Activated CD8-positive, alpha-beta memory T cell treated with anti-CD3 and anti-CD28 coated beads, Interleukin-2, amount 10 ng/mL, durations not matched to agents 7 days and 5 days (primary cell): ENCODE measurements at regions not wholly inside any gene's neighbourhood (a gene's known extent, or its start where the extent isn't known, plus 50 kb on each side); places are given as distances from the start of the nearest gene placed in this dataset.

Source experiments
- ATAC-seq: fragments of 150-1000 bp; cut with Tn5 transposase; one replicate; pipeline ENCODE4 v1.10.0; 2021; ENCODE audit warnings: moderate library complexity
- CTCF ChIA-PET: fragments of 350-600 bp; sonication (Branson Sonifier 250); formaldehyde crosslinking; loops from one replicate; lab custom pipeline; 2021; ENCODE audit warnings: antibody characterized with exemption; lab: Charles Lee
- DNase-seq: peaks from one replicate; pipeline ENCODE4 v3.0.0-alpha.2; 2020
- H3K27ac Mint-ChIP-seq: one replicate; pipeline ENCODE4 v1.8.0; 2021; ENCODE audit warnings: mild to moderate bottlenecking, mixed read lengths
- H3K27me3 Mint-ChIP-seq: one replicate; pipeline ENCODE4 v1.8.0; 2021; ENCODE audit warnings: mixed read lengths
- H3K36me3 Mint-ChIP-seq: one replicate; pipeline ENCODE4 v1.8.0; 2021; ENCODE audit warnings: mild to moderate bottlenecking, mixed read lengths
- H3K4me1 Mint-ChIP-seq: one replicate; pipeline ENCODE4 v1.8.0; 2021; ENCODE audit warnings: mixed read lengths
- H3K4me3 Mint-ChIP-seq: one replicate; pipeline ENCODE4 v1.8.0; 2021; ENCODE audit warnings: mild to moderate bottlenecking, moderate library complexity, mixed read lengths
- H3K9me3 Mint-ChIP-seq: one replicate; pipeline ENCODE4 v1.8.0; 2022; ENCODE audit warnings: low read depth, mixed read lengths

DNA sequence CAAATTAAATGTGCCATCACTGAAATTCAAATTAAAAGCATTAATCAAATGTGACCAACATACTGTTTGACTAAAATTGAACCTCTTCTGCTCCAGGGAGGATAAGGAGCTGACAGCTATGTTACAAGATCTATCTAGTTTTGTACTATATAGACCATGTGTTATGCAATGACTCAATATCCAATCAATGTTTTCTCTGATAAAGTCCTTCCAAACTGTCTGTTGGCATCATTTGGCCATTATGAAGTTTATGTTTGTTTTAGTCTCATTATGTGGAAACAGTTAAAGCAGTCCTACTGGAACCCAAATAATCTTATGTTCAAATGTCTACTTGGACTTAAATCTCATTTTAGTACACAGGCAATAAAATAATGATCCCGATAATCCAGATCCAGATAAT is 267.0 kb upstream of the THBS1 start:
- peaks cover 30% of the 10 kb centered on the region for H3K27me3 Mint-ChIP-seq
- no peak overlapping the region for H3K27ac Mint-ChIP-seq
- no peaks in the 10 kb centered on the region for H3K4me1 Mint-ChIP-seq
- DNase-seq (no peak), ATAC-seq (no peak)
- CTCF ChIA-PET = interaction anchor here (4.0 kb wide), 1 partner anchor 267 kb away, joined by 16 read pairs; the partner anchor contains the start of gene THBS1
- no peak overlapping the region for H3K4me3 Mint-ChIP-seq
- no peaks in the 10 kb centered on the region for H3K36me3 Mint-ChIP-seq
- no peaks in the 10 kb centered on the region for H3K9me3 Mint-ChIP-seq

DNA sequence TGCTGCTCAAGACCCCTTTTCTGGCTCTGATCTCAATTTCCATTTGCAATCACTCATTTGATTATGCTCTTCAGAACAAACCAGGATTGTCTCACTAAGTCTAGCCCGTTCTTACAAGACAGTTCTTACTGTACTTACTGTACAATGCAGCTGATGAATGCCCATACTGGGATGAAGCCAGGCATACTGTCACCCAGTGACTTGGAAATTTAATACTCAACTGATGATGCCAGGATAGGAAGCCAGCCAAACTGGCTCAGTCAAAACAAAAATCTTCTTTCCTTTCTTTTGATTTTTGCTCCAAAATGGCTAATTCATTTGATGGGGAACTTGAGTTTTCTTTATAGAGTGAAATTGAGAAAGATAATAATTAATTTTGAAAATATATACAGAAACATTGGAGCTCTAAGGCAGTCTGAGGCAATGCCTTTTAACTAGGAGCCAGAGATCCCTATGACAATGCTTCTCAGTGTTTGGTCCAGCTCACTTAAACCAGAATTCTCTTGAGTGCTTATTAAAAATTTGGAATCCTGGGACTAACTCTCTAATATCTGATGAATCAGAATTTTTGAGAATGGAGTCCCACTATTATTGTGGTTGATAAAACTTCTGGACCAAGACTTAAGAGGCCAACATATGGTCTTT is 265.6 kb upstream of the THBS1 start:
- H3K27me3 Mint-ChIP-seq = peaks cover 27% of the 10 kb centered on the region
- H3K4me1 Mint-ChIP-seq = no peaks in the 10 kb centered on the region
- no peaks in the 10 kb centered on the region for H3K36me3 Mint-ChIP-seq
- H3K4me3 Mint-ChIP-seq = no peak overlapping the region
- no peaks in the 10 kb centered on the region for H3K9me3 Mint-ChIP-seq
- DNase-seq = no peak
- H3K27ac Mint-ChIP-seq = no peak overlapping the region
- no peak for ATAC-seq
- CTCF ChIA-PET = interaction anchor here (4.0 kb wide), 1 partner anchor 265 kb away, joined by 16 read pairs; the partner anchor contains the start of gene THBS1

DNA sequence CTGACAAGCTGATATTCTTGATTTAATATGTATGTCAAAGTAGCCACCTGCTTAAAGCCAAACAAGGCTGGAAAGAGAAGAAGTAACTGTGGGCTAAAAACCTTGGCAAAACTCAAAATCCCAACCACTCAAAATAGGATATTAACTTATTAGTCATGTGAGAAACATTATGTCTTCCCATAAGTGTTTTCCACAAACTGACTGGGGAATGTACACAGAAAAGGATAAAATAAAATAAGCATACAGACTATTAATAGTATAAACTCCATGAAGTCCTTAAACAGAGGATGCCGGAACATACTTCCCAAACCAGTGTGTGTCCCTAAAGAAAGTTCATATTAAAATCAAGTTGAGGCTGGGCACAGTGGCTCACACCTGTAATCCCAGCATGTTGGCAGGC is 263.7 kb upstream of the THBS1 start:
- DNase-seq (no peak), ATAC-seq (no peak)
- CTCF ChIA-PET = no interaction called here
- no peaks in the 10 kb centered on the region for H3K4me1 Mint-ChIP-seq
- no peaks in the 10 kb centered on the region for H3K36me3 Mint-ChIP-seq
- no peak overlapping the region for H3K27ac Mint-ChIP-seq
- H3K4me3 Mint-ChIP-seq = no peak overlapping the region
- peaks cover 2% of the 10 kb centered on the region for H3K9me3 Mint-ChIP-seq
- H3K27me3 Mint-ChIP-seq = peaks cover 24% of the 10 kb centered on the region

GRCh38 chr15:39318231-39318630 is 262.6 kb upstream of the THBS1 start:
- DNase-seq (no peak), ATAC-seq (no peak)
- peaks cover 26% of the 10 kb centered on the region for H3K27me3 Mint-ChIP-seq
- no peak overlapping the region for H3K4me3 Mint-ChIP-seq
- no peaks in the 10 kb centered on the region for H3K4me1 Mint-ChIP-seq
- CTCF ChIA-PET = no interaction called here
- H3K36me3 Mint-ChIP-seq = no peaks in the 10 kb centered on the region
- H3K9me3 Mint-ChIP-seq = peaks cover 2% of the 10 kb centered on the region
- no peak overlapping the region for H3K27ac Mint-ChIP-seq

GRCh38 chr15:39320355-39320754 is 260.5 kb upstream of the THBS1 start:
- peaks cover 2% of the 10 kb centered on the region for H3K9me3 Mint-ChIP-seq
- no peaks in the 10 kb centered on the region for H3K36me3 Mint-ChIP-seq
- no peak for ATAC-seq
- CTCF ChIA-PET = no interaction called here
- peaks cover 29% of the 10 kb centered on the region for H3K27me3 Mint-ChIP-seq
- no peak overlapping the region for H3K4me3 Mint-ChIP-seq
- DNase-seq = no peak
- H3K4me1 Mint-ChIP-seq = no peaks in the 10 kb centered on the region
- no peak overlapping the region for H3K27ac Mint-ChIP-seq

DNA sequence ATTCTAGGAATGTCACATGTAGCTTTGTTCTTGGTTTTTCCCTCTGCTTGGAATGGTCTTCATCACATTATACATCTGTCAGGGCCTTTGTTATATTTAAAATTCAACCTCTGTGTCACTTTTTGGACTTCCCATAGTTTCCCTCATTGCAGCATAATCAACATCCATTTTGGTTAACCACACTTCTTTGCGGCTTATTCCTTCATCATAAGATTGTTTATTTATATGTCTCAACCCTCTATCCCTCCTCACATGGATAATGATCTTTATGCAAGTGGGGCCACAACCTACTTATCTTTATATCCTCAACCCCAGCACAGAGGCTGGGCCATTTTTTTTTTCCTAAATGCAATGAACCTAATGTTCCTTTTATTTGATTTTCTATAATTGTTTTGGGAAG is 260.0 kb upstream of the THBS1 start:
- DNase-seq (no peak), ATAC-seq (no peak)
- CTCF ChIA-PET = no interaction called here
- H3K4me1 Mint-ChIP-seq = no peaks in the 10 kb centered on the region
- no peak overlapping the region for H3K4me3 Mint-ChIP-seq
- H3K27ac Mint-ChIP-seq = no peak overlapping the region
- no peaks in the 10 kb centered on the region for H3K36me3 Mint-ChIP-seq
- peaks cover 2% of the 10 kb centered on the region for H3K9me3 Mint-ChIP-seq
- peaks cover 34% of the 10 kb centered on the region for H3K27me3 Mint-ChIP-seq

DNA sequence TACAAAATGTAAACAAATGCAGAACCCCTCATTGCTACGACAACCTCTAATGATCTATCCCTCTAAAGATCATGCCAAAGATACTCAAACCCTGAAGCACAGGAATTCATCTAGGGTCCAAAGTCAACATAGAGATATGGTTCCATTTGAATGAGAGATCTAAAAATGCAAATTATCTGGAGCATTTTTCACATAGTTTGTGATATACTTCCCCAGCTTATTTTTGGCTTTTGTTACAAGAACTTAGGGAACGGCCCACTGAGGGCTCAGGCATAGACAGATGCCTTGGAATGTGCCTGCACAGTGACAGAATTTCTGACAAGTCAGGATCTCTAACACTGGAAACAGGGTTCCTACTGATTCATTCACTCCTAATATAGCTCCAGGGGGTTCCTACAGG is 258.9 kb upstream of the THBS1 start:
- H3K27me3 Mint-ChIP-seq = peaks cover 39% of the 10 kb centered on the region
- DNase-seq = no peak
- no peak overlapping the region for H3K4me3 Mint-ChIP-seq
- no peak overlapping the region for H3K27ac Mint-ChIP-seq
- ATAC-seq = no peak
- CTCF ChIA-PET = interaction anchor here (0.6 kb wide), 1 partner anchor 44 kb away, joined by 4 read pairs; no protein-coding TSS in a partner anchor
- H3K36me3 Mint-ChIP-seq = no peaks in the 10 kb centered on the region
- peaks cover 2% of the 10 kb centered on the region for H3K9me3 Mint-ChIP-seq
- H3K4me1 Mint-ChIP-seq = no peaks in the 10 kb centered on the region

GRCh38 chr15:39323157-39323556 is 257.7 kb upstream of the THBS1 start:
- CTCF ChIA-PET = no interaction called here
- H3K36me3 Mint-ChIP-seq = no peaks in the 10 kb centered on the region
- no peak overlapping the region for H3K27ac Mint-ChIP-seq
- no peak for ATAC-seq
- H3K4me1 Mint-ChIP-seq = no peaks in the 10 kb centered on the region
- peaks cover 38% of the 10 kb centered on the region for H3K27me3 Mint-ChIP-seq
- no peak for DNase-seq
- no peak overlapping the region for H3K4me3 Mint-ChIP-seq
- peaks cover 2% of the 10 kb centered on the region for H3K9me3 Mint-ChIP-seq

DNA sequence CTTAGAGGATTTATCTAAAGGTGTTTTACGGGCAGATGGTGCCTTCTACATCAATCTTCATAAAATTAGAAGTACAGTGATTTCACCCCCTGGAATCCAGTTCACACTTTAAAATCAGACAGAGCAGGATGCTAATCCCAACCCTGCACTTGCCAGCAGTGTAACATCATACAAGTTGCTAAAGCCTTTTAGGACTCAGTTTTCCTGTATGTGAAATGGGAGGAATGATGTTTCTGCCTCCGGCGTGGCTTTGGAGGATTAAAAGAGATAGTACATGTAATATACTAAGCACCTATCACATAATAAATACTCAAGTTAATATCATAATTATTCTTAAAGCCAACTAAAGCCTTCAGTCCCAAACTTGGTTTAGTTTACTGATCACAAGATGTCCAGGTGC is 257.2 kb upstream of the THBS1 start:
- Mint-ChIP-seq H3K9me3 (peaks cover 2% of the 10 kb centered on the region), H3K4me3 (no peak overlapping the region), H3K4me1 (no peaks in the 10 kb centered on the region), H3K27me3 (peaks cover 37% of the 10 kb centered on the region), H3K36me3 (no peaks in the 10 kb centered on the region), H3K27ac (no peak overlapping the region)
- ATAC-seq (no peak), DNase-seq (no peak)
- CTCF ChIA-PET = no interaction called here

DNA sequence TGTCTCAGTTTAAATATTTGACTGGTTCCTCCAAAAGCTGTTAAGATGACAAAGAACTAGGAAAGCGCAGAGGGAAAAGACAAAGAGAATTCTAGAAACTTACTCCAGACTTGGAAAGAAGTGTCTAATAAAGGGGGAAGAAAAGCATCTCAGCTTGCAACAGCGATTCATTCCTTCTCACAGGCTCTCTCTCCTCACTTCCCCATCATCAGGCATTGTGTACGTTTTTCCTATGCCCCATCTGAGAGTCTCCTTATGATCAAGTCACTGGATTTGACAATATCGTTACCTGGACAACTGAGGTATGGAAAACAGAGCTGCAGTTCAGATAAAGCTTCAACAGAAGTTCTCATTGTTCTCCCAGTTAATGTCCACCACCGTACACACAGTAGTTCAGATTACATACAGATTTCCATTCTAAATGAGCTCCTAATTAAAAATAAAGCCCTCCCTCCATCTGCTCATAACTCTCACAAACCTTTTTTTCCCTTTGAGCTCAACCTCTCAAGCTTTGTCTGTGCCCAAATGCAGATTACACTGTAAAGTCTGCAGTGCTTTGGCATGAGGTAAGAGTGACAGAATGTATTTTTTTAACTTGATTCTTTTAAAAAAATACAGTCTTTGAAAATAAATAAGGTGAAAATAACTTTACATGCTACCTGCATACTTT is 254.4 kb upstream of the THBS1 start:
- no peaks in the 10 kb centered on the region for H3K36me3 Mint-ChIP-seq
- CTCF ChIA-PET = no interaction called here
- no peaks in the 10 kb centered on the region for H3K4me1 Mint-ChIP-seq
- no peak overlapping the region for H3K4me3 Mint-ChIP-seq
- no peak overlapping the region for H3K27ac Mint-ChIP-seq
- DNase-seq (no peak), ATAC-seq (no peak)
- H3K27me3 Mint-ChIP-seq = peaks cover 45% of the 10 kb centered on the region
- peaks cover 2% of the 10 kb centered on the region for H3K9me3 Mint-ChIP-seq

- no peak overlapping the region for H3K27ac Mint-ChIP-seq
- no peak for ATAC-seq
- peaks cover 46% of the 10 kb centered on the region for H3K27me3 Mint-ChIP-seq
- no peak overlapping the region for H3K4me3 Mint-ChIP-seq
- H3K36me3 Mint-ChIP-seq = no peaks in the 10 kb centered on the region
- no peaks in the 10 kb centered on the region for H3K9me3 Mint-ChIP-seq
- no peak for DNase-seq
- CTCF ChIA-PET = no interaction called here
- H3K4me1 Mint-ChIP-seq = no peaks in the 10 kb centered on the region
These were observed 253.7 kb upstream of the THBS1 start for GRCh38 chr15:39327005-39327730.

- DNase-seq = no peak
- H3K9me3 Mint-ChIP-seq = no peaks in the 10 kb centered on the region
These were observed 250.8 kb upstream of the THBS1 start for GRCh38 chr15:39330061-39330460.

DNA sequence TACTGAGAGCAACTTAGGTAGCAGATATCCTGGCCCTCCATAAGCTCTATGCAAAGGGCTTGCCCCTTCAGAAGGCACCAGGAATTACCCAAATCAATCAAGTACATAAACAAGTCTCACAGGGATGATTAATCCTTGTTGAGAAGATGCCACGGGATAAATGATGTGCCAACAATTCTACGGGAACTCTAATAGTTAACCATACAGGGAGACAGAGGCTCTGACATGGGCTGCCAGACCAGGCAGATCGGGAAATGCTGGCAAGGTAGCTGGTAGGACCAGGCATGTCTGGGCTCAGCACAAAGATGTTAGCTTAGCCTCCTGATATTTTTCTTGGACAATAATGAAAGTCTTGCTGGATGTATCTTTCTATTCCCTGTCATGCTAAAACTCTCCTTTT is 249.3 kb upstream of the THBS1 start:
- no peak overlapping the region for H3K4me3 Mint-ChIP-seq
- ATAC-seq (no peak), DNase-seq (no peak)
- no peaks in the 10 kb centered on the region for H3K4me1 Mint-ChIP-seq
- no peaks in the 10 kb centered on the region for H3K9me3 Mint-ChIP-seq
- H3K27ac Mint-ChIP-seq = no peak overlapping the region
- CTCF ChIA-PET = no interaction called here
- no peaks in the 10 kb centered on the region for H3K36me3 Mint-ChIP-seq
- peaks cover 26% of the 10 kb centered on the region for H3K27me3 Mint-ChIP-seq

More at GRCh38 chr15:39330061-39330460, 250.8 kb upstream of the THBS1 start:
- H3K27me3 Mint-ChIP-seq = peaks cover 38% of the 10 kb centered on the region
- H3K4me3 Mint-ChIP-seq = no peak overlapping the region
- H3K4me1 Mint-ChIP-seq = no peaks in the 10 kb centered on the region
- no peaks in the 10 kb centered on the region for H3K36me3 Mint-ChIP-seq
- CTCF ChIA-PET = no interaction called here
- no peak overlapping the region for H3K27ac Mint-ChIP-seq
- ATAC-seq = no peak

- ATAC-seq = no peak
- Mint-ChIP-seq H3K27me3 (peaks cover 18% of the 10 kb centered on the region), H3K27ac (no peak overlapping the region), H3K9me3 (no peaks in the 10 kb centered on the region), H3K4me3 (no peak overlapping the region), H3K4me1 (no peaks in the 10 kb centered on the region), H3K36me3 (no peaks in the 10 kb centered on the region)
- no peak for DNase-seq
- CTCF ChIA-PET = no interaction called here
These were observed 248.0 kb upstream of the THBS1 start for GRCh38 chr15:39332846-39333245.
